ENCODE measurements at regions not wholly inside any gene's neighbourhood (a gene's known extent, or its start where the extent isn't known, plus 50 kb on each side); places are given as distances from the start of the nearest gene placed in this dataset.

DNA sequence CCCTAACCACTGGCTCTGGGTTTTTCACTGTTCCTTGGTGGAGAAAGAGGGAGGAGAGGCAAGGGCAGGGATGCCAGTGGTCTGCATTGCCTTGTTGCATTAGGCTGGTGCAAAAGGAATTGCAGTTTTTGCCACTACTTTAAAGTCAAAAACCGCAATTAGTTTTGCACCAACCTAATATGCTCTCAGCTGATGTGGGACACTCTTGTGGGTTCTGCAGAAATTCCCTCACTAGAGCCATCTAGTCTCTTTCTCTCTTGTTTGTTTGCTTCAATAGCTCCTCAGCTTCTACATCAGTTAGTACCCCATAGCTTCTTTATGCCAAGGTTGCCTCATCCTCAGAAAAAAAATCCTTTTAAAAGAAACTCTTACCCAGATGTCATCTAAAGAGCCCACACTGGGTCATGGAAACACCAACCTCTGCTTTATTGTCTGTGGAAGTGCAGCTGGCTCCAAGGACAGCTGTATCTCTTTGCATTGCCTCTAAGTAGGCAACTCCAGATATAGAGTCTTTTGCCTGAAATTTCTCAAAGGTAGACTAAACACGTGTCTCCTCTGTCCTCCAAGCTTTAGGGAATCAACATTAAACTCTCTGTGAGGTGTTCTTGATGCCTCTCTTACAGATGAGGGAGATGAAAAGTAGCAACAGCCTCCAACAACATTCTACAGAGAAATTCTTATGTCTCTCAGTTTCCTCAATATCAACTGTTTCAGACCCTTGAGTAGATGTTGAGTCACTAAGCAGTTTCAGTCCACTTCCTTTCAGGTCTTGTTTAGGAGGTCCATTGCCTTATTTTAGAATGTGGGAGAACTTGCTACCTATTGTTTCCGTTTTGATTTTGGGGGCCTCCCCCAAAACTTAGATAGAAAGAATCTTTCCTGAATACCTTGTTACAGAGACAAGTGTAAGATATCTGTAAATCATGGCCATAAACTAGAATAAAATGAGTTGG, 84.9 kb upstream of the MEF2C start:
- Histone ChIP-seq H3K4me3 (replicated peaks; ENCODE audit: low read depth, low read length) (no peak overlapping the region; the same call in 1 of the 2 replicates), H3K27me3 (replicated peaks; ENCODE audit: control insufficient read depth, insufficient read depth, low read length) (no peaks in the 10 kb centered on the region), H3K36me3 (ENCODE audit: control insufficient read depth, insufficient read depth, low read length) (no peaks in the 10 kb centered on the region)
- TF ChIP-seq, protein P1, sequence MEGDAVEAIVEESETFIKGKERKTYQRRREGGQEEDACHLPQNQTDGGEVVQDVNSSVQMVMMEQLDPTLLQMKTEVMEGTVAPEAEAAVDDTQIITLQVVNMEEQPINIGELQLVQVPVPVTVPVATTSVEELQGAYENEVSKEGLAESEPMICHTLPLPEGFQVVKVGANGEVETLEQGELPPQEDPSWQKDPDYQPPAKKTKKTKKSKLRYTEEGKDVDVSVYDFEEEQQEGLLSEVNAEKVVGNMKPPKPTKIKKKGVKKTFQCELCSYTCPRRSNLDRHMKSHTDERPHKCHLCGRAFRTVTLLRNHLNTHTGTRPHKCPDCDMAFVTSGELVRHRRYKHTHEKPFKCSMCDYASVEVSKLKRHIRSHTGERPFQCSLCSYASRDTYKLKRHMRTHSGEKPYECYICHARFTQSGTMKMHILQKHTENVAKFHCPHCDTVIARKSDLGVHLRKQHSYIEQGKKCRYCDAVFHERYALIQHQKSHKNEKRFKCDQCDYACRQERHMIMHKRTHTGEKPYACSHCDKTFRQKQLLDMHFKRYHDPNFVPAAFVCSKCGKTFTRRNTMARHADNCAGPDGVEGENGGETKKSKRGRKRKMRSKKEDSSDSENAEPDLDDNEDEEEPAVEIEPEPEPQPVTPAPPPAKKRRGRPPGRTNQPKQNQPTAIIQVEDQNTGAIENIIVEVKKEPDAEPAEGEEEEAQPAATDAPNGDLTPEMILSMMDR (IDR thresholded peaks at IDR 0.05; ENCODE audit: insufficient read depth, low read length, poor library complexity, severe bottlenecking) = no peak
- no peak for DNase-seq (ENCODE audit: extremely low read depth, insufficient read length)

- TF ChIP-seq, protein P1 (IDR thresholded peaks at IDR 0.05; ENCODE audit: insufficient read depth, low read length, poor library complexity, severe bottlenecking) = no peak
- DNase-seq (ENCODE audit: extremely low read depth, insufficient read length) = no peak
- H3K4me3 ChIP-seq (replicated peaks; ENCODE audit: low read depth, low read length) = no peak overlapping the region
- H3K27me3 ChIP-seq (replicated peaks; ENCODE audit: control insufficient read depth, insufficient read depth, low read length) = no peaks in the 10 kb centered on the region
- no peaks in the 10 kb centered on the region for H3K36me3 ChIP-seq (ENCODE audit: control insufficient read depth, insufficient read depth, low read length)
Observed at GRCh38 chr5:88964831-88965230, 81.8 kb upstream of the MEF2C start.

- no peaks in the 10 kb centered on the region for H3K36me3 ChIP-seq (ENCODE audit: control insufficient read depth, insufficient read depth, low read length)
- DNase-seq (ENCODE audit: extremely low read depth, insufficient read length) = no peak
- no peak overlapping the region for H3K4me3 ChIP-seq (replicated peaks; ENCODE audit: low read depth, low read length)
- H3K27me3 ChIP-seq (replicated peaks; ENCODE audit: control insufficient read depth, insufficient read depth, low read length) = no peaks in the 10 kb centered on the region
- TF ChIP-seq, protein P1 (IDR thresholded peaks at IDR 0.05; ENCODE audit: insufficient read depth, low read length, poor library complexity, severe bottlenecking) = no peak
Observed at GRCh38 chr5:88957013-88957412, 74.0 kb upstream of the MEF2C start.

DNA sequence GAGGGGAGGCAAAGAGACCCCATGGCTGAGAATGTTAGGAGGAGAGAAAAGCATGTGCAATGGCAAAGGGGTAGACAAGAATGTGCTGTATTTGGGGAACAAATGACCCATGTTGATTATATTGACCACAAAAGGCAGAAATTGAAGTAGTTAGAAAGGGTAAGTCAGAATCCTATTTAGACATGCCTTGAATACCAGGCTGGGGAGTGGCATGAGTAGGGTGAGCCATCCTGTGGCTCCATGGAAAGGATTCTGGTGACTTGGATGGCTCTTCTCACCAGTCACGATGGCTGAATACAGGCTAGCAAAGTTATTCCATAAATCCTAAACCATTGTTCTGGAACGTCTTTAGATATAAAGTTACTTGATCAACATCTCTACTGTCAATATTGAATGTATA, 73.4 kb upstream of the MEF2C start:
- no peak for DNase-seq (ENCODE audit: extremely low read depth, insufficient read length)
- no peaks in the 10 kb centered on the region for H3K36me3 ChIP-seq (ENCODE audit: control insufficient read depth, insufficient read depth, low read length)
- TF ChIP-seq, protein P1 (IDR thresholded peaks at IDR 0.05; ENCODE audit: insufficient read depth, low read length, poor library complexity, severe bottlenecking) = no peak

GRCh38 chr5:88955403-88955802, 72.4 kb upstream of the MEF2C start:
- Histone ChIP-seq H3K36me3 (ENCODE audit: control insufficient read depth, insufficient read depth, low read length) (no peaks in the 10 kb centered on the region), H3K4me3 (replicated peaks; ENCODE audit: low read depth, low read length) (no peak overlapping the region)
- no peak for DNase-seq (ENCODE audit: extremely low read depth, insufficient read length)

More for the DNA sequence above, 73.4 kb upstream of the MEF2C start:
- Histone ChIP-seq H3K4me3 (replicated peaks; ENCODE audit: low read depth, low read length) (no peak overlapping the region), H3K27me3 (replicated peaks; ENCODE audit: control insufficient read depth, insufficient read depth, low read length) (no peaks in the 10 kb centered on the region)

More at GRCh38 chr5:88955403-88955802, 72.4 kb upstream of the MEF2C start:
- TF ChIP-seq, protein P1 (IDR thresholded peaks at IDR 0.05; ENCODE audit: insufficient read depth, low read length, poor library complexity, severe bottlenecking) = no peak
- no peaks in the 10 kb centered on the region for H3K27me3 ChIP-seq (replicated peaks; ENCODE audit: control insufficient read depth, insufficient read depth, low read length)
